Lung (tissue), 11 donors: ENCODE measurements at regions not wholly inside any gene's neighbourhood (a gene's known extent, or its start where the extent isn't known, plus 50 kb on each side); places are given as distances from the start of the nearest gene placed in this dataset.

Experiments used
- ATAC-seq: fragments of 200-7000 bp; cut with Tn5 transposase; one replicate; pipeline ENCODE4 v1.9.1; 2020; ENCODE audit warnings: moderate number of reproducible peaks; ENCODE audit not compliant: insufficient read depth, low FRiP score
- DNase-seq, 3 donors: peaks; one replicate each; pipeline ENCODE4 v3.0.0-alpha.2; 2013 to 2017
- H3K27ac ChIP-seq, 2 donors: one replicate each; pipeline ENCODE4 v1.5.1; 2013; ENCODE audit warnings: mild to moderate bottlenecking in 2 of 2, moderate library complexity in 2 of 2, control low read depth in 1 of 2, inconsistent platforms in 1 of 2, low read depth in 1 of 2, low read length in 1 of 2
- H3K27me3 ChIP-seq, 3 donors: one replicate each; pipeline ENCODE4 v1.5.1; 2013; ENCODE audit warnings: low read length in 2 of 3; ENCODE audit not compliant: control insufficient read depth in 3 of 3, insufficient read depth in 3 of 3
- H3K36me3 ChIP-seq, 4 donors: one replicate each; pipeline ENCODE4 v1.5.1; 2013; ENCODE audit warnings: low read length in 4 of 4, mild to moderate bottlenecking in 1 of 4, moderate library complexity in 1 of 4; ENCODE audit not compliant: control insufficient read depth in 4 of 4, insufficient read depth in 4 of 4
- H3K4me1 ChIP-seq, 5 donors: one replicate each; pipeline ENCODE4 v1.5.1; 2013; ENCODE audit warnings: low read length in 5 of 5, mild to moderate bottlenecking in 2 of 5, moderate library complexity in 1 of 5; ENCODE audit not compliant: control insufficient read depth in 5 of 5, insufficient read depth in 5 of 5
- H3K4me3 ChIP-seq: one replicate; pipeline ENCODE4 v1.5.1; 2013; ENCODE audit warnings: mild to moderate bottlenecking, control low read depth, moderate library complexity
- H3K9ac ChIP-seq, 2 donors: one replicate each; pipeline ENCODE4 v1.5.1; 2013; ENCODE audit warnings: low read length in 2 of 2, control low read depth in 1 of 2; ENCODE audit not compliant: insufficient read depth in 1 of 2
- H3K9me3 ChIP-seq, 4 donors: one replicate each; pipeline ENCODE4 v1.5.1; 2013; ENCODE audit warnings: low read length in 3 of 4, mild to moderate bottlenecking in 1 of 4, moderate library complexity in 1 of 4; ENCODE audit not compliant: control insufficient read depth in 4 of 4, insufficient read depth in 3 of 4
- CTCF ChIP-seq: IDR thresholded peaks from 2 replicates; pipeline ENCODE4 v1.5.1; 2012; ENCODE audit warnings: mild to moderate bottlenecking; ENCODE audit errors: control extremely low read depth, extremely low read depth
- WGBS, 2 donors: extraction: QIAGEN DNeasy Blood & Tissue Kit; methylation state at CpG; one replicate each; pipeline ENCODE4 v1.1.7; 2013; 5-methylcytosine and 5-hydroxymethylcytosine counted together
- donor health status: control.
- donor health status: control.
- donor health status: Bipolar disorder and iron deficiency.
- donor health status: healthy.
- donor health status: DM: yes; HTN: yes; CAD: no.

GRCh38 chr1:221405146-221405545, 336.7 kb downstream of the DUSP10 start:
- WGBS, 2 donors, result 91 to 96% methylated on average over 1 of the region's 1 CpG
- H3K4me3 ChIP-seq, result no peak overlapping the region
- no peak for DNase-seq
- no peaks in the 10 kb centered on the region for H3K27me3 ChIP-seq
- ATAC-seq, result no peak
- no peaks in the 10 kb centered on the region for H3K36me3 ChIP-seq
- peaks cover 0 to 4% (median 0%) of the 10 kb centered on the region in 4 donors for H3K9me3 ChIP-seq
- TF ChIP-seq CTCF, result no peak
- H3K27ac ChIP-seq, result no peak overlapping the region
- no peak overlapping the region for H3K9ac ChIP-seq
- no peaks in the 10 kb centered on the region for H3K4me1 ChIP-seq

GRCh38 chr1:221408117-221408803, 333.6 kb downstream of the DUSP10 start:
- H3K9me3 ChIP-seq, result no peaks in the 10 kb centered on the region
- no peak overlapping the region for H3K4me3 ChIP-seq
- no peak overlapping the region for H3K9ac ChIP-seq
- WGBS, 2 donors, result 66 to 77% methylated on average over 7 of the region's 7 CpGs
- H3K36me3 ChIP-seq, result no peaks in the 10 kb centered on the region
- no peak for DNase-seq
- no peak overlapping the region for H3K27ac ChIP-seq
- H3K4me1 ChIP-seq, result no peaks in the 10 kb centered on the region
- no peaks in the 10 kb centered on the region for H3K27me3 ChIP-seq
- no peak for TF ChIP-seq CTCF
- ATAC-seq, result no peak

- TF ChIP-seq CTCF, result no peak
- Histone ChIP-seq H3K9me3 (no peaks in the 10 kb centered on the region), H3K4me1 (no peaks in the 10 kb centered on the region), H3K4me3 (no peak overlapping the region), H3K27me3 (no peaks in the 10 kb centered on the region), H3K9ac (no peak overlapping the region), H3K27ac (no peak overlapping the region), H3K36me3 (no peaks in the 10 kb centered on the region)
- peak in 2 of 3 donors; percentile 33 to 37 for DNase-seq
- ATAC-seq, result no peak
- WGBS, 2 donors, result 59 to 68% methylated on average over 3 of the region's 3 CpGs
These were observed 330.6 kb downstream of the DUSP10 start for GRCh38 chr1:221411283-221411682.
